Natural killer cell (primary cell): ENCODE measurements at regions not wholly inside any gene's neighbourhood (a gene's known extent, or its start where the extent isn't known, plus 50 kb on each side); places are given as distances from the start of the nearest gene placed in this dataset.

Source experiments
- ATAC-seq, 3 donors: fragments of 150-1000 bp in 2 of 3; fragments of 200-7000 bp in 1 of 3; cut with Tn5 transposase; 1 replicate in 1 of 3; 2 replicates in 2 of 3; pipeline ENCODE4 v1.10.0; 2021; ENCODE audit warnings: mild to moderate bottlenecking in 2 of 3, moderate library complexity in 2 of 3
- DNase-seq, 2 donors: peaks; one replicate each; pipeline versions ENCODE4 v3.0.0 to v3.0.0-alpha.2; 2013 to 2021; ENCODE audit warnings: mixed read lengths in 1 of 2
- H3K27ac ChIP-seq: one replicate; pipeline ENCODE4 v1.5.1; 2013; ENCODE audit warnings: mild to moderate bottlenecking, low read length
- H3K27me3 ChIP-seq: one replicate; pipeline ENCODE4 v1.6.1; 2013; ENCODE audit warnings: low read length; ENCODE audit not compliant: control insufficient read depth, insufficient read depth
- H3K36me3 ChIP-seq: one replicate; pipeline ENCODE4 v1.6.1; 2013; ENCODE audit warnings: low read length; ENCODE audit not compliant: control insufficient read depth, insufficient read depth
- H3K4me1 ChIP-seq: one replicate; pipeline ENCODE4 v1.6.1; 2013; ENCODE audit warnings: low read length; ENCODE audit not compliant: control insufficient read depth, insufficient read depth
- H3K4me3 ChIP-seq: one replicate; pipeline ENCODE4 v1.5.1; 2013; ENCODE audit warnings: low read length
- H3K9me3 ChIP-seq: one replicate; pipeline ENCODE4 v1.6.1; 2013; ENCODE audit warnings: low read length; ENCODE audit not compliant: control insufficient read depth, insufficient read depth
- H3K27ac Mint-ChIP-seq, 2 donors: one replicate each; pipeline ENCODE4 v1.8.0; 2022; ENCODE audit warnings: mild to moderate bottlenecking in 2 of 2, mixed read lengths in 2 of 2, moderate library complexity in 1 of 2
- H3K27me3 Mint-ChIP-seq, 2 donors: one replicate each; pipeline ENCODE4 v1.8.0; 2022; ENCODE audit warnings: low read depth in 2 of 2, mixed read lengths in 2 of 2
- H3K36me3 Mint-ChIP-seq: one replicate; pipeline ENCODE4 v1.8.0; 2022; ENCODE audit warnings: mixed read lengths
- H3K4me1 Mint-ChIP-seq, 2 donors: one replicate each; pipeline ENCODE4 v1.8.0; 2022; ENCODE audit warnings: mixed read lengths in 2 of 2
- H3K4me3 Mint-ChIP-seq: one replicate; pipeline ENCODE4 v1.8.0; 2022; ENCODE audit warnings: mild to moderate bottlenecking, moderate library complexity, mixed read lengths
- H3K9me3 Mint-ChIP-seq, 2 donors: one replicate each; pipeline ENCODE4 v1.8.0; 2022; ENCODE audit warnings: mixed read lengths in 2 of 2
- CTCF ChIP-seq: fragments of 200-600 bp; IDR thresholded peaks from one replicate; pipeline ENCODE4 v1.8.0; 2022; ENCODE audit warnings: antibody characterized with exemption
- WGBS: methylation state at CpG from one replicate; pipeline ENCODE4 v1.1.7; 2013; ENCODE audit warnings: missing lambda C conversion rate; ENCODE audit not compliant: insufficient coverage; 5-methylcytosine and 5-hydroxymethylcytosine counted together
- intact Hi-C: fragments of 100-400 bp; cut with micrococcal nuclease; formaldehyde crosslinking; loops from one replicate; pipeline ENCODE4 v1.14.2; 2022

GRCh38 chr20:60502881-60503280, 544.7 kb downstream of the CDH26 start:
- Histone ChIP-seq H3K4me3 (no peak overlapping the region), H3K36me3 (no peaks in the 10 kb centered on the region), H3K27me3 (no peaks in the 10 kb centered on the region), H3K27ac (no peak overlapping the region), H3K4me1 (no peaks in the 10 kb centered on the region), H3K9me3 (no peaks in the 10 kb centered on the region)
- Mint-ChIP-seq H3K4me3 (no peak overlapping the region), H3K4me1 (no peaks in the 10 kb centered on the region), H3K27me3 (peaks cover 9 to 17% of the 10 kb centered on the region in 2 donors), H3K36me3 (no peaks in the 10 kb centered on the region), H3K9me3 (no peaks in the 10 kb centered on the region), H3K27ac (no peak overlapping the region)
- WGBS: 76% methylated on average over 5 of the region's 5 CpGs
- DNase-seq (no peak), ATAC-seq (no peak)
- no peak for TF ChIP-seq CTCF
- intact Hi-C loops: no loop called here

GRCh38 chr20:60505423-60505822, 547.2 kb downstream of the CDH26 start:
- TF ChIP-seq CTCF: no peak
- Histone ChIP-seq H3K4me3 (no peak overlapping the region), H3K27me3 (no peaks in the 10 kb centered on the region), H3K9me3 (no peaks in the 10 kb centered on the region), H3K4me1 (no peaks in the 10 kb centered on the region), H3K36me3 (no peaks in the 10 kb centered on the region), H3K27ac (no peak overlapping the region)
- DNase-seq (no peak), ATAC-seq (no peak)
- H3K4me1 Mint-ChIP-seq: no peaks in the 10 kb centered on the region
- no peaks in the 10 kb centered on the region for H3K36me3 Mint-ChIP-seq
- H3K27me3 Mint-ChIP-seq: peaks cover 16 to 32% of the 10 kb centered on the region in 2 donors
- intact Hi-C loops: no loop called here
- no peaks in the 10 kb centered on the region for H3K9me3 Mint-ChIP-seq
- no peak overlapping the region for H3K27ac Mint-ChIP-seq
- WGBS: 87% methylated on average over 2 of the region's 3 CpGs
- H3K4me3 Mint-ChIP-seq: no peak overlapping the region

- no peak for TF ChIP-seq CTCF
- intact Hi-C loops: no loop called here
- ATAC-seq (no peak), DNase-seq (no peak)
- H3K4me1 ChIP-seq: no peaks in the 10 kb centered on the region
- H3K36me3 Mint-ChIP-seq: no peaks in the 10 kb centered on the region
- no peak overlapping the region for H3K4me3 Mint-ChIP-seq
- no peaks in the 10 kb centered on the region for H3K4me1 Mint-ChIP-seq
- H3K27ac Mint-ChIP-seq: no peak overlapping the region
- H3K4me3 ChIP-seq: no peak overlapping the region
- H3K27me3 Mint-ChIP-seq: peaks cover 12 to 32% of the 10 kb centered on the region in 2 donors
- WGBS: 78% methylated on average over 2 of the region's 3 CpGs
- H3K27me3 ChIP-seq: no peaks in the 10 kb centered on the region
- no peaks in the 10 kb centered on the region for H3K36me3 ChIP-seq
- no peak overlapping the region for H3K27ac ChIP-seq
- no peaks in the 10 kb centered on the region for H3K9me3 Mint-ChIP-seq
- H3K9me3 ChIP-seq: no peaks in the 10 kb centered on the region
These were observed 547.8 kb downstream of the CDH26 start for GRCh38 chr20:60506061-60506460.

GRCh38 chr20:60507087-60507694, 549.0 kb downstream of the CDH26 start:
- TF ChIP-seq CTCF: no peak
- DNase-seq (no peak), ATAC-seq (no peak)
- no peaks in the 10 kb centered on the region for H3K36me3 Mint-ChIP-seq
- no peak overlapping the region for H3K27ac Mint-ChIP-seq
- H3K27me3 Mint-ChIP-seq: peaks cover 10 to 35% of the 10 kb centered on the region in 2 donors
- Histone ChIP-seq H3K4me3 (no peak overlapping the region), H3K4me1 (no peaks in the 10 kb centered on the region), H3K27ac (no peak overlapping the region), H3K36me3 (no peaks in the 10 kb centered on the region), H3K27me3 (no peaks in the 10 kb centered on the region), H3K9me3 (no peaks in the 10 kb centered on the region)
- no peak overlapping the region for H3K4me3 Mint-ChIP-seq
- intact Hi-C loops: no loop called here
- H3K9me3 Mint-ChIP-seq: no peaks in the 10 kb centered on the region
- WGBS: 97% methylated on average over 6 of the region's 9 CpGs
- H3K4me1 Mint-ChIP-seq: no peaks in the 10 kb centered on the region
